HG02763 (cell line): ENCODE measurements at regions not wholly inside any gene's neighbourhood (a gene's known extent, or its start where the extent isn't known, plus 50 kb on each side); places are given as distances from the start of the nearest gene placed in this dataset.

Source experiments
- ATAC-seq: cut with Tn5 transposase; IDR thresholded peaks from one replicate; pipeline ENCODE4 v1.9.1; 2021; ENCODE audit warnings: mild to moderate bottlenecking, moderate library complexity; ENCODE audit not compliant: unreplicated experiment

DNA sequence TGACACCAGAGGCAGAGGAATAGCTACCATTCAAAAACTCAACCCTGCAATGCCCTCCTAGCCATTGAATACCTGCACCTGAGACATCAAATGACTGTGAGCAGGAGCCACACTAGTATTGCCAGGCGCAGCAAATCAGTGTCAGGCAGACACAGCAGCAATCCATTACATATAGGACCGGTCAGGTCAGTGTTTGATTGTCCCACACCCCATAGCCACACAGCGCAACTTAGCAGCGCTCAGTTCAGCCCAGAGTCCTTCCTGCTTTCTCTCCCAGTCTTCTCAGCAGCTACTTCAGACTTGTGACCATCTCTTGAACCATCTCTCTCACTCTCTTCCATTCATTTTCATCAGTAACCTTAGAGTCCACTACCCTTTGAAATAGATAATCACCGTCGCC, 181.6 kb upstream of the GPR12 start:
- no peak for ATAC-seq

DNA sequence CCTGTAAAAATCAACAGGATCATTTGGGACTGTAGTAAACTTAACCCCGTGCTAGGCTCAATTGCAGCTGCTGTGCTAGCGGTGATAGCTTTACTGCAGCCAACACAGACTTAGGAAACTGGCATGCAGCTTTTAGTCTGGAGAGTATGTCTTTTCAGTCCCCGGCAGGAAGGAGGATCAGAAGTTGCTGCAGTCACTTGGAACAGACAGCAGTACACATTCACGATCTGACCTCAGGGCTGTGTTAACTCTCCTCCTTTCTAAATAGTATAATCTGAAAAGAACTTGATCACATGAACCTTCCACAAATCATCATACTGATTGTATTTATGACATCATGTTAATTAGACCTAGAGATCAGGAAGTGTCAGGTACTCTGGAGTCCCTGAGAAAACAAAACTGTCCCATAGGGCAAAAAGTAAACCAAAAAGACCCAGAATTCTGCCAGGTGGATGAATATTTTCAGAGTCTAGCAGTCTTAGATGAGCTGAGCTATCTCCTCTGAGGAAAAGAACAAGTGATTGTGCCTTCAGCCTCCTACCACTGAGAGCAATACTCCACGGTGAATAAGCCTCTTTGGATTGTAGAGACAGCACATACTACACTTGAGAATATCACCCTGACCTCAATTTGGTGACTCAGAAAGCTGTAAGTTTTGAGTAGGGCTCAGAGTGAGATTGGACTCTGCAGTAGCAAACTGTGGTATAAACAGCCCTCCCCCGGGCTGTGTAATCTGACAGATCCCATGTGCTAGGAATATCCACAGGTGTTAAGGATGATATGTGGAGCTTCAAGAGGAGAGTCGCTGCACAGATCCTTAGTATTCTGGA, 181.0 kb upstream of the GPR12 start:
- ATAC-seq, result no peak

DNA sequence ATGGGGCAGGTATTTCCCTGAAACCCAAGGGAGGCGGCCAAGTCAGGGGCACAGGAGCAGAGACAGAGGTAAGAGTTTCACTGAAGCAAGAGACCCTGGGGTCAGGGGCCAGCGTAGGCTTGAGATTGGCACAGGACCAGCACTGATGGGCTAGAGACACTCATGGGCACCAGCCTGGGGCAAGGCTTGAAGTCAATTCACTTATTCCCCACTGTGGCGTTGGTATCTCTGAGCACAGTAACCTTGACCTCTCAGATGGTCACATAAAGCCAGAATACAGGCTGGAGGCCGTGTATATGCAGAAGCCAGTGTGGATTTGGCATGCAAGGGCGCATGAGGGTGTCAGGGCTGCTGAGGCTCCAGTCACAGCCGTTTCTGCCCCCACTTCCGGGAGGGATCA, 173.5 kb upstream of the GPR12 start:
- no peak for ATAC-seq

DNA sequence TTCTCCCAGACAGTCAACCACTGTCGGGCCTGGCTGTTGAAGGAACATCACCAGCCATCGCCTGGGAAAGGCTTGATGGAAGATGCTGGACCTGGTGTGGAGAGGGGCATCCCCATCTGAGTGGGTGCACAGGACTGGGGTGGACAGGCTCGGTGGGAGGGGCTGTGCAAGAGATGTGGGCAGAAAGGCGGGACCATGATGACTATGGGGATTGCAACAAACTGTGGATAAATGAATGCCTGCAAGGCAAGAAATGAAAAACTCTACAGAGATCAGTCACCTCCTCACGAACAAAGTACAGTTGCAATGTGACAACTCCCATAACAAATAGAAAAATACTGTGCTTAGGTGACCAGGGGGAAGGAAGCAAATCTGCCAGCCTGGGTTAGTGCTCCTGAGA, 171.9 kb upstream of the GPR12 start:
- no peak for ATAC-seq

DNA sequence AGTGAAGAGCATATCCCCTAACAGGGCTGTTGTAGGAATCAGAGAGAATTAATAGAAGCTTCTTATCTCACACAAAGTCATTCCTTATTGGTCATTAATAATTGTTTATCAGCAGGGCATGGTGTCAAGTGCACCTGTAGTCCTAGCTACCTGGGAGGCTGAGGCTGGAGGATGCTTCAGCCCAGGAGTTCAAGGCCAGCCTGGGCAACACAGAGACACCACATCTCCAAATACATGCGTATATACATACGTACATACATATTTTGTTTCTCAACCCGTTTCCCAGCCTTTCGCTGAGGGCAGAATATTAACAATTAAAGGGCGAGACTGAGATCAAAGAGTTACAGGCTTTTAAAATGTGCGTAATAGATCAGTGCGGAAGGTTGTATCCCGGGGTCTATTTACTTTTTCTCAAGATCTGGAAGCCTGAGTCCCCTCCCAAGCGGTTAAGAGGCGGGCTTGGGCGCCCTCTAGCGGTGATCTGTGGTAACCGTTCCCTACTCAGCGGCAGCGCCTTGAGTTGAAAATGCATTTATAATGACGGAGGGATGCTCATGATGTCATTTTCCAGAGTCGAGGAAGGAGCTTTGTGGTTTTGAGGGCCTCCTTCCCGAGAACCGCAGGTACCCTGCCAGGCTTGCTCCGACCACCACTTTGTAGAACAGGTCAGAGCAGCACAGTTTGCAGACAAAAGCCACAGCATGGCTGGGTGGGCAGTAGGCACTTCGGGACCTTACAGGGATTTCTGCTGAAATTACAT, 169.6 kb upstream of the GPR12 start:
- ATAC-seq, result peak; percentile 48

DNA sequence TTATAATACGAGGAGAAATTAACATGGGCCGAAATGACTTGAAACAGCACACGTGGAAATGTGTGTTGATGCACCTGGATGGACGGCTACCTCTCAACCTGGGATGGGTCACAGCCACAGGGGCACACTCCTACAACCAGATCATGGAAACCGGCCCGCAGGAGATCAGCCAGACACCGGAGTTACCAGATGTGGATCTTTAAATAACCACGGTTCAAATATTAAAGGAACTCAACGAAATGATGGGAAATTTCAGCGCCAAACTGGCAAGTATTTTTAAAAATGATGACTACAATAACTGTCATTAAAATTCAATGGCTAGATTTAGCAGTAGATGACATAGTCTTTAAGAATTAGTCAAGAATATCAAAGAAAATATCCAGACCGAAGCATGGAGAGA, 166.9 kb upstream of the GPR12 start:
- no peak for ATAC-seq

DNA sequence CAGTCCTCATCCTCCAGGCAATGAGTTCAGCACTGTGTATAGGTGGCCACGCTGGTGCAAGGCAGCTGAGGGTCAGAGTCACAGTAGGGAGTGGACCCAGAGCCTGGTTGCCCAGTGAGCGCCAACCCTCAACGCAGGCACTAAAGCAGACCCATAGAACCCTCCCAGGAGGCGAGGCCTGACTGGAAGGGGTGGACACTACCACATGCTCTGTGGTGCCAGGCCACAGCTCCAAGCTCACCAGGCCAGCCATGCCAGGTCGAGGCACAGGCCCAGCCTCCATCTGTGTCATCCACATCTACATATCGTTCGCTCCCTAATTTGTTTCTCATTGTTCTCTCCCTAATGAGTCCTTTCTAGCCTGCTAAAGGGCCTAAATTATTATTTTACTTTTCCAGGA, 165.8 kb upstream of the GPR12 start:
- ATAC-seq, result no peak

DNA sequence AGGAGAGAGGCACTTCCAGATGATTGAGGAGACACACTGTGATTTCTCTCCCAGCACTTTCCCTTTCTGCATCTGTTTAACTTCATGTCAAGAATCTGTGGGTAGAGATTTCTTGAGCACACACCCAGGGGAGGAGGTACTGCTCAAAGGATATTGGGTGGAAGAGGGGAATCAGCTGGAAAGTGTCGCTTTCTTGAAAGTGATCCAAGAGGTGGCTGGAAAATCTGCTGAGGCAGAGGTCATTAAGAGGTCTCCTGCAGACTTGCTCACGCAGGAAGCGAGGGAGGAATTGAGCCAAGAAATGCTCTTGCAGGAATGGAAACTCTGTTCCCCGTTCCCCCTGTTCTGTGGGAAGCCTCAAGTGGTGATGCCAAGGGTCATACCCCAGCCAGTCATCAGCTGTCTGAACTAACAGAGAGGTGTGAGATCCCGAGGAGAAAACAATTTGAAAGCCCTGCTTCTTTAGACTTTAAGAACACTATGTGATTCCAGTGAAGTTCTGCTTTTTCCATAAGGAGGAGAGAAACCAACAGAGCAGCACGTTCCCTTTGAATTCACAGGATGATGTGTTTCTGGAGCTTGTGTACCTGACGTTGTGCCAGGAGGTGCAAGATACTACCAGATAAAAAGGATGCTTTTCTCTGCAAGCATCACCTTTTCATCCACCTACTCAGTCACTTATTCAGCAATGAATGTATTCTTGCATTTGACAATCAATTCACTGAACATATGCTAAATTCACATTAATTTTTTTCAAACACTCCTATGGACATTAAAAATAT, 163.4 kb upstream of the GPR12 start:
- no peak for ATAC-seq

DNA sequence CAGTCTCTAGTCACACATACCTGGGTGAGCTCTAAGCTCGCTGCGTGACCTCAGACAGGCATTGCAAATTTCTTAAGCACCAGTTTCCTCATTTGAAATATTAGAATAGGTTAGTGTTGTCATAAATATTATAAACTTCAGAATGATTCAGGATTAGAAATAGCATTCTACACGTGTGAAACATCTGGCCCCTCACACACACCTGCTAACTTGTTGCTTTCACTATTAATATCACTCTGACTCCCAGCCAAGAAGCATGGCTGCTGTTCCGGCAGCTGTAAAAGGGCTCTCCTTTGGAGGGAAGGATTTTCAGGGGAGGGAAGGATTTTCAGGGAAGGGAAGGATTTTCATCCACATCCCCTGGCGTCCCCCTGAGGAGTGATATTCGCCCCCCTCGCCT, 161.3 kb upstream of the GPR12 start:
- ATAC-seq, result no peak

DNA sequence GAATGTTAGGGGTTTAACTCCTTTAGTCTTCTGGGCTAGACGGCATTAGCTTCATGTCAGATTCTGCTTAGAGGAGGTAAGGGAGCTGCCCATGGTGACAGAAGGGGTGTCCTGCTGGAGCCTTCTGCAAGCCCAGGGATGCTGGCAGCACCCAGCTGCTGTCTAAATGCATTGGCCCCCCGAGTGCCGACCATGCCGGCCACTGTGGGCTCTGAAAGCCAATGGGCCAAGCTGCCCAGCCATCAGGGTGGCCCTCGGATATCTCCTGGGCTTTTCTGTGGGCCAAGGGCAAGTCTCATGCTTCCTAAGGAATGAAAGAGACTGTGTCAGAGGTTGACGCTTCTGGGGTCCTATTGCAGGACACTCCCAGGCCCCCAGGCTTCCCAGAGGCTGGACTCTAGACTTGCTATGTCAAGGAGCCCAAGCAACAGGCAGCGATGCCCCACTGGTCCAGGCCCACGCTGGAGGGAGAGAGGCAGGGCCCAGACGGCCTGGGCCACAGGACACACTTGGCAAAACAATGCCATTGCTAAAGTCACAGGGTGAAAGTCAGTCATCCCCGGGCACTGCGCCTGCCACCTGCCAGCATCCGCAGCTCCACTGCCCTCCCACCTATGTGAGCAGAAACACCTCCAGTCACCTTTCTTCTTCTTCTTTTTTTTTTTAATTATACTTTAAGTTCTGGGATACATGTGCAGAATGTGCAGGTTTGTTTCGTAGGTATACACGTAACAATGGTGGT, 160.2 kb upstream of the GPR12 start:
- no peak for ATAC-seq

DNA sequence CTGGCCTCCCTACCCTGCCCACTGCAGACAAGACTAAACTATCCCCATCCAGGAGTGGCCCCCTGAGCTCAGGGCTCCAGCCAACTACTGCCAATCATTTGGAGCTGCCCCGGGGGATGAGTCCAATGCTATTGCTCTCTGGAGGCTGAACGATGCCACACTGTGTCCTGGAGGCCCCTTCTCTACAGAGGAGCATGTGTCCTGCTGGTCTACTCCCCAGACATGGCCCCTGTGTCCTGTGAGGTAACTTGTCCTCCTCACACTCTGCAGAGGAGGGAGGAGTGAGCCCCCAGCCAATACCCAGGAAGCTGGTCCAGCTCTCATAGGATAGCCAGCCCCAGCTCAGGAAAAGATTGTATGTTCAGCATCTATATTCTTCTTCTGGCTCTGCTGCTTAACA, 159.1 kb upstream of the GPR12 start:
- ATAC-seq, result no peak

DNA sequence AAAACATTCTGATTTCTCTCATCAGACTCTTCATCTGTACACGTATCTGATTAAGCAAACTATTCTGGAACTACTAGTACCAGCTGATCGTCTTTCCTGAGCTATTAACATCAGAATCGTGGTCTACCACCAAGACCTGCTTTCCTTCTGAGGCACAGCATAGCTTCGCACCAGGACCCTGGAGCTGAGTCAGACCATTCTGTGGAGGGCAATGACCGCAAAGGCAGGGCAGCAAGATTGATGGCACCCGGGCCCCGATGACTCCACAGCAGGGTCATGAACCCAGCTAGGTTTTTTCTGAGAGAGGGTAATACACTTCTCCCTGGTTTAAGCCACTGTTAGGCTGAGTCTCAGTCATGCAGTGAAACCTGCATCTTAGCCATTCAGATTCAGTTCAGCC, 158.7 kb upstream of the GPR12 start:
- no peak for ATAC-seq

DNA sequence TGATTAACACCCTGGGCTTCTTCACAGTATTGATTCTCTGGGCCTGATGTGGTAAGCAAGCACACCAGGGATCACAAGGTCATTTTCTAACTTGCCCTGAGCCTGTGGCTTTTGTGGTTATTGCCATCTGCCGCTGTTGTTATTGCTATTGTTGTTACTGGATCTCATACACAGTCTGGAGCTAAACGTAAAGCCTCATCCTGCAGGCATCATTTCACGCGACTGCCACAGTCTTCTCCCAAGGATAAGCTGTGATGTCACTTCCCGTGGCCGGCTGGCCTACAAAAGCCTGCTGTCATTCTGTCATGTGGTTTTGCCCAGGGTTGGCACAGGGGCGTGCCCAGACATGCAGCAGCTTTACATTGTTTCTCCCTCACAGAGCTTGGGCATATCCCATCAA, 154.0 kb upstream of the GPR12 start:
- no peak for ATAC-seq

DNA sequence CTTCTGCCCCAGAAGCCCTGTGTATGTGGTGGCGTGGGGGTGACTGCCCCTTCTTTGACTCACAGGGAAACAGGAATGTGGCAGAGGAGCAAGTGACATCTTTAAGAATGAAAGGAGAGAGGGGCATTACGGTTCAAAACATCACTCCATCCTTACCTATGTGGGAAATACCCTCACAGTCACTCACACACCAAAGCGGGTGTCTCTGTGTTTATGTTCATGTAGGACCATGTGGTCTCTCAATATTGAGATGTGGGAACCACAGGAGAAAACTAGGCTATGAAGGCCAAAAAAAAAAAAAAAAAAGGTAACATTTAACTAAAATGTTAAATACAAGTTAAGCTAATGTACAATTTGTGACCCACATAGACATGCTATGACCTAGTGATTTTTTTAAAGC, 153.6 kb upstream of the GPR12 start:
- ATAC-seq, result no peak

DNA sequence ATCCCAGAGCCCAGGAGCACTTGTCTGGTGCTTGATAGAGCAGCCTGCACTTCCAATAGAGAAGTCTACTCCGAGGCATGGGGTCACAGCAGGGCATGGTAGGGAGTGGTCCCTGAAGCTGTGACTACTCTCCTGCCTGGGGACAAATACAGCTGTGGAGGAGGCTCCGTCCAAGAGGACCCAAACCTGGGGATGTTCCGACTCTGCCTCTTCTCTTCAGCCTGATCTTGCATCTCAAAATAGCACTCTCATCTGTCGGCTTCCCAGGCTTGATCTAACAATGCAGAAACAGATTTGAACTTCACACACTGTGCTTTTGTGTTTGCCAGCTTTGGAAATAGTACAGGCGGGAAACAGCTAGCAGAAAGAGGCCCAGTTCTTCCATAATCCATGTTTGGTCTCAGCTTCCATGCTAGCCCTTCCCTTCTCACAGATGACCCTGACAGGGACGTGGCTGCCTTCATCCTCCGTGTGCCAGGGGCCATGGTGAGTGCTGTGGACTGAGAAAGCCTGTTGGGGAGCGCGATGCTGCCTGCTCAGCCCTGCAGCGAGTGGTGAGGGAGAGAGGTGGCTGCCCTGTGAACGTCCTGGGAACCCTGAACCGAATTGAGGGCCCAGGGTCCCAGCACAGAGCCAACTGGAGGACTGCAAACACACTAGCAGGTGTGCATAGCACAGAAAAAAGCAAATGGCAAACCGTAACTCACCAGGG, 150.3 kb upstream of the GPR12 start:
- ATAC-seq, result no peak

DNA sequence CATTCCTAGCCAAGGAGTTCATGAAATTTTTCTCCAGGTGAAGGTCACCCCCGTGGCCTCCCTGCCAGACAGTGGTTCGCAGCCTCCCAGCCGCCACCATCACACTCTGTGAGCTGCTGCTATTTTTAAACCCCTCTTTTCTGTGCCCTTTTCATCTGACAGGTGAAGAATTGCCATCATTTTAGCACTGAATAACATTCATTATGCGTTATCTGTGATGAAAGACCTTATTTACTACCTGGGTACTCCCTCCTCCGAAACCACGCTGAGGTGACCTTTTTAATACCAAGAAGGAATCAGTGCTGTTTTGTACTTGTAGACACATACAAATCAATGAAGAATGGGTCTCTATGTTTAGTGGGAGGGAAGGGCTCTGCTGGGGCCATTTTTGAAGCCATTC, 148.9 kb upstream of the GPR12 start:
- no peak for ATAC-seq

DNA sequence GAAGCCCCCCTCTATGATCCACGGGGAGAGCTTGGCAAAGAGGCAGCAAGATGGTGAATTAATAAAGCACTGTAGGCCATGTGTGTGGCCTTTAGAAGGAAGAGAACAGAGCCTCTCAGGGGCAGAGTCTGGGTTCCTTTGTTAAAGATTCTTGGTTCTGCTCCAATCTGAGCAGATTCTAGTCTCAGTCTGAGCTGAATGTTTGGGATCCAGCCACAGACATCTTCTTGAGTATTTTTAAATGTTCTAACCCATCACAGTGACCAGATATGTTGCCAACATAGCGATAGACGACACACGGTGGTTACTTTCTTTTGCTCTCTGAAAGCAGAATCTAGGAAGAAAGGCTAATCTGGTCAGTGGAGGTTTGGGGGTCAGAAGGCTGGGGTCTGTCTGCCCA, 147.5 kb upstream of the GPR12 start:
- ATAC-seq, result no peak

DNA sequence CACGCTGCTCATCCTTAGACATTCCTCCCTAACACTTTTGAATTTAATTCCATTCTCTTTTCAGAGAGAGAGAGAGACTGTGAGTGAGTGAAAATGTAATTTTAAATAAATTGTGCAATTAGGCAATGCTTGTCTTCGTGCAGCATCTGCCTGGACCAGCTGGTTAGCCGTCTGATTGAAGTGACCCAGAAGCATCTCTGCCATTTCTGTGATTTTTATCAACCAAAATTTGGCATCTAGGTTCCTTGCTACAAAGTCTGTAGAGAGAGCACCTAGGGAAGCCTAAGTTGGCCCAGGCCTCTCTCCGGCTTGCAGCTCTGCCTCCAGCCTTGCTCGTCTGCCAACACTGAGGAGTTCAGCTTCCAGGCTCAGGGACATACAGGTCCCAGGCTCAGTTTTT, 138.6 kb upstream of the GPR12 start:
- no peak for ATAC-seq

DNA sequence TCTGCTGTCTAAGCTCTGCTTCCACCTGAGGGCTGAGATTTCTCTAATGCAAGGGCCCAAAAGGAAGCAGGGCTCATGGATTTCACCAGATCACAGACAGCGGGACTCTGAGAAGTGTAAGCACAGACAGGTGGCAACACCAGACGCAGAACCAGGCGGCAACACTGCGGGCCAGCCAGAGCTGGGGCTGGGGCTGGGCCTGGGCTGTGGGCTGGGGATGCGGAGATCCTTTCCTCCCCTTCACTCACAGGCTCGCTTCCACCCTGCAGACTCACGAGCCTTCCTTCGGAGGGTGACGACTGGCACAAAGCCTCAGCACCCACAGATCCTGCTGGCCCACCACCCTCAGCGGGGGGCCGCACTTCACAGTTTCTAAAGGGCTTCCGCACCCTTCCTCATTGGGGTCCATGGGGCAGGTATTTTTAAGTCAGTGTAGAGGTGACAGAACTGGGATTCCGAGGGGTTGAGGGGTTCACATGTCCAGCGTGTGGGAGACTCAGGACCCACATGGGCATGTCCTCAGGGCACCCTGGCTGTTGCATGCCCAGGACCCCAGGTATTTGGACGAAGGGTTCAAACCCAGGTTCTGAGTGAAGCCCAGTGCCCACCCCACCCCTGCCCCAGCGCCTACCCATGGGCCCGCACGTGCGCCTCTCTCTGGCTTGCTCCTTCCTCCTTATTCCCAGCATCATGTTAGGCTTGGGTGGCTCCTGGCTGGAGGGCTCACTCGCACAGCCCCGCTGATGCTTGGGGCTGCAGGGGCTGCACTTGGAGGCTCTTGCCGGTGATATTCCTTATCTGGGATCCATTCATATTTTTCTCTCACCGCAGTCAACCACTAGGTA, 137.3 kb upstream of the GPR12 start:
- ATAC-seq, result no peak
